Medulla oblongata (tissue), 1 donor: ENCODE measurements at regions not wholly inside any gene's neighbourhood (a gene's known extent, or its start where the extent isn't known, plus 50 kb on each side); places are given as distances from the start of the nearest gene placed in this dataset.

Source experiments
- DNase-seq: peaks from one replicate; pipeline ENCODE4 v3.0.0-alpha.2; 2015; ENCODE audit errors: extremely low spot score

GRCh38 chr4:4772534-4772933, 86.9 kb upstream of the MSX1 start:
- no peak for DNase-seq

- peak; percentile 5 for DNase-seq
Measured at GRCh38 chr4:4771160-4771559, 88.3 kb upstream of the MSX1 start.

GRCh38 chr4:4770610-4771009, 88.9 kb upstream of the MSX1 start:
- no peak for DNase-seq

GRCh38 chr4:4766564-4766963, 92.9 kb upstream of the MSX1 start:
- DNase-seq, result no peak

- no peak for DNase-seq
Measured at GRCh38 chr4:4765811-4766210, 93.7 kb upstream of the MSX1 start.

GRCh38 chr4:4764558-4764905, 94.9 kb upstream of the MSX1 start:
- DNase-seq, result no peak

GRCh38 chr4:4763822-4764557, 95.5 kb upstream of the MSX1 start:
- DNase-seq, result no peak

GRCh38 chr4:4762909-4763821, 96.3 kb upstream of the MSX1 start:
- no peak for DNase-seq

- no peak for DNase-seq
Measured at GRCh38 chr4:4762300-4762699, 97.2 kb upstream of the MSX1 start.

- DNase-seq, result peak; percentile 62
Measured at GRCh38 chr4:4761128-4761982, 98.1 kb upstream of the MSX1 start.

GRCh38 chr4:4759883-4760282, 99.6 kb upstream of the MSX1 start:
- no peak for DNase-seq

GRCh38 chr4:4759232-4759631, 100.2 kb upstream of the MSX1 start:
- DNase-seq, result no peak

GRCh38 chr4:4758681-4759080, 100.8 kb upstream of the MSX1 start:
- DNase-seq, result no peak

- no peak for DNase-seq
Measured at GRCh38 chr4:4755306-4755705, 104.2 kb upstream of the MSX1 start.

- DNase-seq, result no peak
Measured at GRCh38 chr4:4754641-4755040, 104.8 kb upstream of the MSX1 start.

GRCh38 chr4:4753643-4754042, 105.8 kb upstream of the MSX1 start:
- no peak for DNase-seq

GRCh38 chr4:4752576-4753401, 106.7 kb upstream of the MSX1 start:
- DNase-seq, result no peak

GRCh38 chr4:4752025-4752424, 107.4 kb upstream of the MSX1 start:
- DNase-seq, result no peak

GRCh38 chr4:4750187-4750586, 109.3 kb upstream of the MSX1 start:
- DNase-seq, result no peak

GRCh38 chr4:4749137-4749536, 110.3 kb upstream of the MSX1 start:
- no peak for DNase-seq

GRCh38 chr4:4746444-4746843, 113.0 kb upstream of the MSX1 start:
- DNase-seq, result no peak
